GM10266 (cell line): ENCODE measurements at regions not wholly inside any gene's neighbourhood (a gene's known extent, or its start where the extent isn't known, plus 50 kb on each side); places are given as distances from the start of the nearest gene placed in this dataset.

ENCODE experiments used
- DNase-seq: peaks from one replicate; pipeline ENCODE4 v3.0.0; 2012; ENCODE audit errors: extremely low spot score
- TF ChIP-seq, protein P1 (sequence below): IDR thresholded peaks from 2 replicates; pipeline ENCODE4 v1.5.1; 2012; ENCODE audit warnings: mild to moderate bottlenecking, low read depth; ENCODE audit not compliant: control insufficient read depth, insufficient read depth; ENCODE audit errors: missing control alignments

DNA sequence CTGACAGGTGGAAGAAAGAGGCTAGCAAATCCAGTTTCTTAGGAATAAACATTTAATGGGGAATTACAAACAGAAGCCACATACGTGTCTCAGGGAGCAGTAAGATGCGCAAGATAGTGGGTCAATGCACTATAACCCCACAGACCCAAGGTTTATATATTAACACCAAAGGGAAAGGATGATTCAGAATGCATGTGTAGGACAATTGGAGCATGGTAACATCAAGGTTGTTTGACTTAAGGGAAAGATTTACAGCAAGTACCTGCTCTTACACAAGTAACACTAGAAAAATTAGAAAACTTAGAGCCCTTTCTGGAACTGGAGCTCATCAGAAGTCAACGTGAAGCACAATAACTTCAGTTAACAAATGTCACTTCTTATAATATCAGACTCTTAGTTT lies 161.1 kb upstream of the ZWINT start:
- TF ChIP-seq, protein P1, sequence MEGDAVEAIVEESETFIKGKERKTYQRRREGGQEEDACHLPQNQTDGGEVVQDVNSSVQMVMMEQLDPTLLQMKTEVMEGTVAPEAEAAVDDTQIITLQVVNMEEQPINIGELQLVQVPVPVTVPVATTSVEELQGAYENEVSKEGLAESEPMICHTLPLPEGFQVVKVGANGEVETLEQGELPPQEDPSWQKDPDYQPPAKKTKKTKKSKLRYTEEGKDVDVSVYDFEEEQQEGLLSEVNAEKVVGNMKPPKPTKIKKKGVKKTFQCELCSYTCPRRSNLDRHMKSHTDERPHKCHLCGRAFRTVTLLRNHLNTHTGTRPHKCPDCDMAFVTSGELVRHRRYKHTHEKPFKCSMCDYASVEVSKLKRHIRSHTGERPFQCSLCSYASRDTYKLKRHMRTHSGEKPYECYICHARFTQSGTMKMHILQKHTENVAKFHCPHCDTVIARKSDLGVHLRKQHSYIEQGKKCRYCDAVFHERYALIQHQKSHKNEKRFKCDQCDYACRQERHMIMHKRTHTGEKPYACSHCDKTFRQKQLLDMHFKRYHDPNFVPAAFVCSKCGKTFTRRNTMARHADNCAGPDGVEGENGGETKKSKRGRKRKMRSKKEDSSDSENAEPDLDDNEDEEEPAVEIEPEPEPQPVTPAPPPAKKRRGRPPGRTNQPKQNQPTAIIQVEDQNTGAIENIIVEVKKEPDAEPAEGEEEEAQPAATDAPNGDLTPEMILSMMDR = no peak
- DNase-seq = no peak

DNA sequence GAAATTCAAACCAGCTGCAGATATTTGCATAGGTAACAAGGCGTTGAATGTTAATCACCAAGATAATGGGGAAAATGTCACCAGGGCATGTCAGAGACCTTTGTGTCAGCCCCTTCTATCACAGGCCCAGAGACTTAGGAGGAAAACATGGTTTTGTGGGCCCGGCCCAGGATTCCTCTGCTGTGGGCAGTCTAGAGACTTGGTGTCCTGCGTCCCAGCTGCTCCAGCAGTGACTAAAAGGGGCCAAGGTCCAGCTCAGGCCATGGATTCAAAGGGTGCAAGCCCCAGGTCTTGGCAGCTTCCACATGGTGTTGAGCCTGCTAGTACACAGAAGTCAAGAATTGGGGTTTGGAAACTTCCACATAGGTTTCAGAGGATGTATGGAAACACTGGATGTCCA lies 147.5 kb upstream of the ZWINT start:
- TF ChIP-seq, protein P1 = no peak
- DNase-seq = no peak

DNA sequence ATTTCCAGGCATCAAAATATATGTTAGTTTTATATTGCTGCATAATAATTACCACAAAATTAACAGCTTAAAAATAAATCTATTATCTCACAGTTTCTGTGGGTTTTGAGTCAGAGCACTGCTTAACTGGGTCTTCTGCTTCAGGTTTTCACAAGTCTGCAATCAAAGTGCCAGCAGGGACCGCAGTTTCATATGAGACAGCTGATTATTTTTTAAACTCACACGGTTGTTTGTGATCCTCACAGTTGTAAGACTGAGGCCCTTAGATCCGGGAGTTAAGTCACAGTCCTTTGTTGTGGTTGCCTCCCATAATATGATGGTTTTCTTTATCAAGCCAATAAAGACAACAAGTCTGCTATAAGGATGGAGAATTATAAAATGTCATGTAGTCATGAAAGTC lies 146.0 kb upstream of the ZWINT start:
- DNase-seq = no peak
- TF ChIP-seq, protein P1 = no peak

DNA sequence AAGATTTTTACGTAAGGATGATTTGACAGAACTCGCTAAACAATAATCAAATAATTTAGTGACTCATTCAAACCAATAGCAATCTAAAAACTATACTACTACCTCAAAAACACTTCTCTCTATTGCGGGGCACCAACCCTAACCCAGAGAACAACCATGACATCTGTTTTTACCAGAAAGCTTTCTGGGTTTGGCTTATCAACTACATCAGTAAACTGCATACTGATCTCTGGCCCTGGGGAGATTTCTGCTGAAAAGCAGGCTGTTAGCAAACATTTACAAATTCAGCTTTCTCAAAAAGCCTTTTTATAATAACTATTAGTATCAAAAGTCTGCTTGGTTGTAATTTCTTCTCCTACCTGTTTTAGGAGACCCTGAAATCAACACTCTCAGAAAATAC lies 144.5 kb upstream of the ZWINT start:
- no peak for DNase-seq
- TF ChIP-seq, protein P1 = no peak

DNA sequence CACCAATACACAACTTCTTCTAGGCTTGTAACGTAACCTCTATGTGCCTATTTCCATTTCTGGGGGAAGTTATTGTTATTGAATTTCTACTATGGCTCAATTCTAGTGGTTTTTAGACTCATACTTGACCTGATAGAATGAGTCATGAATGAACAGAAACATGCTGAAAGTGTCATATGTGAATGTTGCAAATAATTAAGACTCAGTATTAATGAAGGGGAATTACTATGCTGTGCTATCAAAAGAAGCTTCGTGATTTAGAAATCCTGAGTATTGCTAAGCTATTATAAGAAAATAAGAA lies 135.1 kb upstream of the ZWINT start:
- DNase-seq = no peak
- TF ChIP-seq, protein P1 = no peak

DNA sequence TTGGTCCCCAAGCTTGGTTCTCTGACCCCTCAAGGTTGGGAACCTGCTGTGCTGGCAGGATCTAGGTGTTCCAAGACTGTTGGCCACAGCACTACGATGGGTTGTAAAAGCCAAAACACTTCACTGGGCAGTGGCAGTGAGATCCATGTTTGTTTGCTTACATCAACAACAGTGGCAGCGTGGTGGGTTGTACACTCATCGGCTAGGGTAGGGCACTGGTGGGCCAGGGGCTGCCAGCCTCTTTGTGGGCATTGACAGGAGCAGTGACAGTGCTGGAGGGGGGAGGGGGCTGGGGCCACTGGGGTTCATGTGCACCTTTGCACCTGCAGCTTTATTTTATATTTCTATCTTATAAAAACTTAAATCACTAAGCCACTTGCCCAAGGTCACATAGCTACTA lies 126.7 kb upstream of the ZWINT start:
- TF ChIP-seq, protein P1 = no peak
- no peak for DNase-seq

DNA sequence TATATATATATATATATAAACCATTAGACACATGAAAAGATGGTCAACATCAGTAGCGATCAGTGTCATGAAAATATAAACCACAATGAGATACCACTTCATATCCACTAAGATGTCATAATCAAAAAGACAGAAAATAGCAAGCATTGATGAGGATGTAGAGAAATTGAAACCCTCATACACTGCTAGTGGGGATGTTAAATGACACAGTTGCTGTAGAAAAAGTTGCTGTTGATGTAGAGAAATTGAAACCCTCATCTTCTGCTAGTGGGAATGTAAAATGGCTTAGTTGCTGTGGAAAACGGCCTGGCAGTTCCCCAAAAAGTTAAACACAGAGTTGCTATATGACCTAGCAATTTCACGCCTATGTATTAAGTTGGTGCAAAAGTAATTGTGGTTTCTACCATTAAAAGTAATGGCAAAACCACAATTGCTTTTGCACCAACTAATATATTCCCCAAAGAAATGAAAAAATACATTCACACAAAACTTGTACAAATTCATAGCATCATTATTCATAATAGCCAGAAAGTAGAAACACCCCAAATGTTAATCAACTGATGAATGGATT lies 120.5 kb upstream of the ZWINT start:
- TF ChIP-seq, protein P1 = no peak
- no peak for DNase-seq
